Globus pallidus (tissue), 1 donor: ENCODE measurements at regions not wholly inside any gene's neighbourhood (a gene's known extent, or its start where the extent isn't known, plus 50 kb on each side); places are given as distances from the start of the nearest gene placed in this dataset.
"Not testable (repeated sequence)": the region's sequence is repeated elsewhere in the genome, so short reads cannot be mapped to it uniquely, and the experiment has no call there.

Experiments
- DNase-seq: peaks from one replicate; pipeline ENCODE4 v3.0.0-alpha.2; 2015; ENCODE audit warnings: low spot score

- DNase-seq, result no peak
Observed at GRCh38 chr5:163789870-163790269, 284.5 kb downstream of the MAT2B start.

GRCh38 chr5:163790497-163790896, 285.1 kb downstream of the MAT2B start:
- DNase-seq, result no peak

GRCh38 chr5:163794993-163795392, 289.6 kb downstream of the MAT2B start:
- DNase-seq, result no peak

GRCh38 chr5:163807781-163808180, 302.4 kb downstream of the MAT2B start:
- DNase-seq, result no peak

GRCh38 chr5:163809473-163809872, 304.1 kb downstream of the MAT2B start:
- no peak for DNase-seq

GRCh38 chr5:163813900-163814299, 308.5 kb downstream of the MAT2B start:
- no peak for DNase-seq

GRCh38 chr5:163815240-163815791, 309.9 kb downstream of the MAT2B start:
- no peak for DNase-seq

- DNase-seq, result no peak
Observed at GRCh38 chr5:163821142-163821541, 315.7 kb downstream of the MAT2B start.

GRCh38 chr5:163822548-163822947, 317.1 kb downstream of the MAT2B start:
- DNase-seq, result no peak

- DNase-seq, result no peak
Observed at GRCh38 chr5:163825661-163826060, 320.2 kb downstream of the MAT2B start.

GRCh38 chr5:163826201-163826600, 320.8 kb downstream of the MAT2B start:
- DNase-seq, result no peak

- no peak for DNase-seq
Observed at GRCh38 chr5:163832155-163832554, 326.7 kb downstream of the MAT2B start.

- no peak for DNase-seq
Observed at GRCh38 chr5:163838738-163839137, 333.3 kb downstream of the MAT2B start.

GRCh38 chr5:163846512-163846911, 341.1 kb downstream of the MAT2B start:
- no peak for DNase-seq

GRCh38 chr5:163855754-163856153, 350.3 kb downstream of the MAT2B start:
- DNase-seq, result no peak

GRCh38 chr5:163861670-163862069, 356.3 kb downstream of the MAT2B start:
- no peak for DNase-seq

GRCh38 chr5:163867324-163867723, 361.9 kb downstream of the MAT2B start:
- DNase-seq, result no peak

- no peak for DNase-seq
Observed at GRCh38 chr5:163867738-163868137, 362.3 kb downstream of the MAT2B start.

GRCh38 chr5:163869581-163869980, 364.2 kb downstream of the MAT2B start:
- no peak for DNase-seq

GRCh38 chr5:163870441-163870840, 365.0 kb downstream of the MAT2B start:
- no peak for DNase-seq

GRCh38 chr5:163874431-163874830, 369.0 kb downstream of the MAT2B start:
- no peak for DNase-seq

- not testable (repeated sequence) for DNase-seq
Observed at GRCh38 chr5:163874912-163875311, 369.5 kb downstream of the MAT2B start.

GRCh38 chr5:163877865-163878264, 372.4 kb downstream of the MAT2B start:
- DNase-seq, result no peak

- no peak for DNase-seq
Observed at GRCh38 chr5:163878490-163878889, 373.1 kb downstream of the MAT2B start.

- DNase-seq, result no peak
Observed at GRCh38 chr5:163880302-163880701, 374.9 kb downstream of the MAT2B start.
